Neural crest cell (in vitro differentiated cells): ENCODE measurements at regions not wholly inside any gene's neighbourhood (a gene's known extent, or its start where the extent isn't known, plus 50 kb on each side); places are given as distances from the start of the nearest gene placed in this dataset.

ENCODE experiments used
- DNase-seq: peaks from one replicate; pipeline ENCODE4 v3.0.0; 2021; ENCODE audit warnings: low read depth, mixed read lengths, low spot score
- H3K27ac Mint-ChIP-seq: one replicate; pipeline ENCODE4 v1.8.0; 2021; ENCODE audit warnings: mild to moderate bottlenecking, mixed read lengths; ENCODE audit not compliant: unreplicated experiment
- H3K27me3 Mint-ChIP-seq: 2 replicates; pipeline ENCODE4 v1.8.0; 2021; ENCODE audit warnings: low read depth, mild to moderate bottlenecking, mixed read lengths
- H3K36me3 Mint-ChIP-seq: 2 replicates; pipeline ENCODE4 v1.8.0; 2021; ENCODE audit warnings: low read depth, mild to moderate bottlenecking, mixed read lengths
- H3K4me1 Mint-ChIP-seq: 2 replicates; pipeline ENCODE4 v1.8.0; 2021; ENCODE audit warnings: mixed read lengths
- H3K4me3 Mint-ChIP-seq: one replicate; pipeline ENCODE4 v1.8.0; 2021; ENCODE audit warnings: mild to moderate bottlenecking, mixed read lengths
- H3K9me3 Mint-ChIP-seq: 2 replicates; pipeline ENCODE4 v1.8.0; 2021; ENCODE audit warnings: mixed read lengths
- CTCF ChIP-seq: fragments of 200-600 bp; sonication (generic); conservative IDR thresholded peaks from 2 replicates; pipeline ENCODE4 v1.5.0; 2021; ENCODE audit warnings: antibody characterized with exemption, mild to moderate bottlenecking

GRCh38 chr5:66459728-66460127 lies 136.5 kb upstream of the MAST4 start:
- no peak overlapping the region for H3K4me3 Mint-ChIP-seq
- H3K9me3 Mint-ChIP-seq = peaks cover 7% of the 10 kb centered on the region
- no peaks in the 10 kb centered on the region for H3K4me1 Mint-ChIP-seq
- no peak for TF ChIP-seq CTCF
- peaks cover 8% of the 10 kb centered on the region for H3K27me3 Mint-ChIP-seq
- no peak overlapping the region for H3K27ac Mint-ChIP-seq
- H3K36me3 Mint-ChIP-seq = peaks cover 2% of the 10 kb centered on the region
- no peak for DNase-seq

GRCh38 chr5:66467564-66467963 lies 128.6 kb upstream of the MAST4 start:
- H3K4me1 Mint-ChIP-seq = no peaks in the 10 kb centered on the region
- H3K4me3 Mint-ChIP-seq = no peak overlapping the region
- peaks cover 3% of the 10 kb centered on the region for H3K27me3 Mint-ChIP-seq
- H3K9me3 Mint-ChIP-seq = peaks cover 16% of the 10 kb centered on the region
- no peak for TF ChIP-seq CTCF
- DNase-seq = no peak
- H3K36me3 Mint-ChIP-seq = peaks cover 13% of the 10 kb centered on the region
- no peak overlapping the region for H3K27ac Mint-ChIP-seq

GRCh38 chr5:66469684-66470083 lies 126.5 kb upstream of the MAST4 start:
- Mint-ChIP-seq H3K9me3 (peaks cover 16% of the 10 kb centered on the region), H3K27me3 (no peaks in the 10 kb centered on the region), H3K4me1 (no peaks in the 10 kb centered on the region), H3K27ac (no peak overlapping the region), H3K4me3 (no peak overlapping the region), H3K36me3 (peaks cover 11% of the 10 kb centered on the region)
- no peak for DNase-seq
- no peak for TF ChIP-seq CTCF

GRCh38 chr5:66472010-66472409 lies 124.2 kb upstream of the MAST4 start:
- no peak for TF ChIP-seq CTCF

GRCh38 chr5:66475731-66476130 lies 120.5 kb upstream of the MAST4 start:
- no peak overlapping the region for H3K27ac Mint-ChIP-seq
- no peaks in the 10 kb centered on the region for H3K4me1 Mint-ChIP-seq
- no peak overlapping the region for H3K4me3 Mint-ChIP-seq
- H3K36me3 Mint-ChIP-seq = peaks cover under 1% of the 10 kb centered on the region
- H3K9me3 Mint-ChIP-seq = peaks cover 17% of the 10 kb centered on the region
- TF ChIP-seq CTCF = no peak
- no peak for DNase-seq
- H3K27me3 Mint-ChIP-seq = no peaks in the 10 kb centered on the region

More at GRCh38 chr5:66472010-66472409, 124.2 kb upstream of the MAST4 start:
- Mint-ChIP-seq H3K4me1 (no peaks in the 10 kb centered on the region), H3K36me3 (peaks cover 5% of the 10 kb centered on the region), H3K27me3 (no peaks in the 10 kb centered on the region), H3K27ac (no peak overlapping the region), H3K4me3 (no peak overlapping the region), H3K9me3 (peaks cover 13% of the 10 kb centered on the region)
- DNase-seq = no peak

GRCh38 chr5:66477596-66477995 lies 118.6 kb upstream of the MAST4 start:
- H3K9me3 Mint-ChIP-seq = peaks cover 12% of the 10 kb centered on the region
- no peaks in the 10 kb centered on the region for H3K4me1 Mint-ChIP-seq
- no peak for DNase-seq
- H3K4me3 Mint-ChIP-seq = no peak overlapping the region
- no peak for TF ChIP-seq CTCF
- H3K27ac Mint-ChIP-seq = no peak overlapping the region
- no peaks in the 10 kb centered on the region for H3K36me3 Mint-ChIP-seq
- H3K27me3 Mint-ChIP-seq = no peaks in the 10 kb centered on the region
